Transverse colon (tissue), 4 donors: ENCODE measurements at regions not wholly inside any gene's neighbourhood (a gene's known extent, or its start where the extent isn't known, plus 50 kb on each side); places are given as distances from the start of the nearest gene placed in this dataset.

Experiments used
- DNase-seq: peaks from one replicate; pipeline ENCODE4 v3.0.0-alpha.2; 2019
- H3K27ac ChIP-seq, 4 donors: fragments of 200-600 bp; sonication (generic); 2 replicates each; pipeline ENCODE4 v1.5.1; 2016 to 2018; ENCODE audit warnings: inconsistent platforms in 4 of 4
- H3K27me3 ChIP-seq: fragments of 200-600 bp; sonication (generic); 2 replicates; pipeline ENCODE4 v1.5.1; 2017; ENCODE audit warnings: inconsistent platforms
- H3K36me3 ChIP-seq, 4 donors: fragments of 200-600 bp; sonication (generic); 2 replicates each; pipeline ENCODE4 v1.5.1; 2017 to 2019; ENCODE audit warnings: inconsistent platforms in 4 of 4
- H3K4me1 ChIP-seq, 4 donors: fragments of 200-600 bp; sonication (generic); 2 replicates each; pipeline ENCODE4 v1.5.1; 2017 to 2020; ENCODE audit warnings: inconsistent platforms in 4 of 4
- H3K4me3 ChIP-seq, 4 donors: fragments of 200-600 bp; sonication (generic); 1 replicate in 1 of 4; 2 replicates in 3 of 4; pipeline versions ENCODE4 v1.5.1 to v1.6.1; 2017 to 2019; ENCODE audit warnings: inconsistent platforms in 4 of 4
- H3K9me3 ChIP-seq, 2 donors: fragments of 200-600 bp; sonication (generic); 2 replicates each; pipeline ENCODE4 v1.5.1; 2017 to 2019; ENCODE audit warnings: inconsistent platforms in 2 of 2
- EP300 ChIP-seq: sonication (generic); formaldehyde crosslinking; IDR thresholded peaks from one replicate; pipeline ENCODE4 v1.6.1; 2017; ENCODE audit warnings: antibody characterized with exemption, low read depth
- POLR2A ChIP-seq: fragments of 450-650 bp; IDR thresholded peaks from one replicate; pipeline ENCODE4 v1.6.1; 2016; ENCODE audit warnings: antibody characterized with exemption, mild to moderate bottlenecking, moderate library complexity
- POLR2AphosphoS5 ChIP-seq, 3 donors: sonication (generic); formaldehyde crosslinking; IDR thresholded peaks; one replicate each; pipeline ENCODE4 v1.6.1; 2016; ENCODE audit warnings: antibody characterized with exemption in 3 of 3
- WGBS, 2 donors: methylation state at CpG; one replicate each; pipeline ENCODE4 v1.1.5; 2018; ENCODE audit warnings: low coverage in 1 of 2; 5-methylcytosine and 5-hydroxymethylcytosine counted together
- in situ Hi-C, 4 donors: fragments of 200-750 bp; cut with MboI; loops; one replicate each; pipeline versions ENCODE4 v1.15.0 to v1.15.1; 2017; ENCODE audit warnings: low sequenced_read_pairs in 3 of 4, low pct_ligation_motif_present in 1 of 4, low pct_unique_long_range_greater_than_20kb in 1 of 4
- intact Hi-C: fragments of 100-400 bp; cut with DNase I; formaldehyde crosslinking; loops from one replicate; pipeline ENCODE4 v1.15.1; 2023; ENCODE audit warnings: low total_unique reads
- TF ChIP-seq, protein P1 (sequence below), 5 experiments: fragments of 200-600 bp in 3 of 5; fragments of 450-650 bp in 2 of 5; sonication (generic) in 3 of 5; IDR thresholded peaks; 1 replicate in 2 of 5; 2 replicates in 3 of 5; pipeline ENCODE4 v1.5.1; 2016 to 2017; ENCODE audit warnings: antibody characterized with exemption in 5 of 5, inconsistent platforms in 3 of 5, mild to moderate bottlenecking in 2 of 5, moderate library complexity in 1 of 5

DNA sequence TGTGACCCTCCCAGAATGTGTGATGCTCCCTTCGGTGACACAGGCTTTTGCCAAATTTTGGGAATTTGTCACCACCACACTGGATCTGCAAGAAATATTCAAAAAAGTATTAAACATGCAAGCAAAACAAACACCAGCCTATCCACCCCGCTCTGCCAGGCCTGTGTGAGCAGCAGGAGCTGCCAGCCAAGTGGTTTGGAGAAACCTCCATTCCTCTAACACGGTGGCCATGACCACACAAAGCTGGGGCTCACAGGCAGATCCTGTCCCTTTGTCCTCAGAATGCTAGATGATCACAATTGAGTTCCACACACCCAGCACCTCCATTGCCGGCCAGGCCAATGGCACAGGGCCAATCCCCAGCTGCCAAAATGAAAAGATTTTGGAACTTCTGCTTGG, 261.9 kb upstream of the PPP2R2D start:
- no peak overlapping the region for H3K27ac ChIP-seq
- no peak overlapping the region for H3K4me3 ChIP-seq
- H3K27me3 ChIP-seq, result no peaks in the 10 kb centered on the region
- in situ Hi-C loops, result no loop called here
- TF ChIP-seq, protein P1, sequence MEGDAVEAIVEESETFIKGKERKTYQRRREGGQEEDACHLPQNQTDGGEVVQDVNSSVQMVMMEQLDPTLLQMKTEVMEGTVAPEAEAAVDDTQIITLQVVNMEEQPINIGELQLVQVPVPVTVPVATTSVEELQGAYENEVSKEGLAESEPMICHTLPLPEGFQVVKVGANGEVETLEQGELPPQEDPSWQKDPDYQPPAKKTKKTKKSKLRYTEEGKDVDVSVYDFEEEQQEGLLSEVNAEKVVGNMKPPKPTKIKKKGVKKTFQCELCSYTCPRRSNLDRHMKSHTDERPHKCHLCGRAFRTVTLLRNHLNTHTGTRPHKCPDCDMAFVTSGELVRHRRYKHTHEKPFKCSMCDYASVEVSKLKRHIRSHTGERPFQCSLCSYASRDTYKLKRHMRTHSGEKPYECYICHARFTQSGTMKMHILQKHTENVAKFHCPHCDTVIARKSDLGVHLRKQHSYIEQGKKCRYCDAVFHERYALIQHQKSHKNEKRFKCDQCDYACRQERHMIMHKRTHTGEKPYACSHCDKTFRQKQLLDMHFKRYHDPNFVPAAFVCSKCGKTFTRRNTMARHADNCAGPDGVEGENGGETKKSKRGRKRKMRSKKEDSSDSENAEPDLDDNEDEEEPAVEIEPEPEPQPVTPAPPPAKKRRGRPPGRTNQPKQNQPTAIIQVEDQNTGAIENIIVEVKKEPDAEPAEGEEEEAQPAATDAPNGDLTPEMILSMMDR (IDR thresholded peaks at IDR 0.05), result no peak
- TF ChIP-seq POLR2AphosphoS5 (IDR thresholded peaks at IDR 0.05) (no peak), EP300 (no peak), POLR2A (no peak)
- H3K4me1 ChIP-seq, result no peaks in the 10 kb centered on the region
- no peaks in the 10 kb centered on the region for H3K36me3 ChIP-seq
- peaks cover 0 to 12% of the 10 kb centered on the region in 2 donors for H3K9me3 ChIP-seq
- 76% methylated on average over 4 of the region's 4 CpGs; no CpG with 5 or more reads in 1 of the 2 donors for WGBS, 2 donors
- intact Hi-C loops, result no loop called here
- DNase-seq, result no peak

DNA sequence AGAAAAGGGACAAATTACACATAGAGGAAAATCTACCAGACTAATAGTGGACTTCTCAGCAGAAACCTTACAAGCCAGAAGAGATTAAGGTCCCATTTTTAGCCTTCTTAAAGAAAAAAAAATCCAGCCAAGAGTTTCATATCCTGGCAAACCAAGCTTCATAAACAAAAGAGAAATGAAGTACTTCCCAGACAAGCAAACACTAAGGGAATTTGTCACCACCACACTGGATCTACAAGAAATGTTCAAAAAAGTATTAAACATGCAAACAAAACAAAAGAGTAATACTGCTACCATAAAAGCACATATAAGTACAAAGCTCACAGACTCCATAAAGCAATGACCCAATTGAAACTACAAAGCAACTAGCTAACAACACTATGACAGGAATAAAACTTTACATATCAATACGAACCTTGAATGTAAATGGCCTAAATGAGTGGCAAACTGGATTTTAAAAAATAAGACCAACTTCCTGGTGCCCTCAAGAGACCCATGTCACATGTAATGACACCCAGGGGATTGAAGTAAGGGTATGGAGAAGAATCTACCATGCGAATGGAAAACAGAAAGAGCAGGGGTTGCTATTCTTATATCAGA, 260.7 kb upstream of the PPP2R2D start:
- DNase-seq, result no peak
- peaks cover 0 to 12% of the 10 kb centered on the region in 2 donors for H3K9me3 ChIP-seq
- no peaks in the 10 kb centered on the region for H3K36me3 ChIP-seq
- TF ChIP-seq POLR2AphosphoS5 (IDR thresholded peaks at IDR 0.05) (no peak), POLR2A (no peak), EP300 (no peak)
- TF ChIP-seq, protein P1 (IDR thresholded peaks at IDR 0.05), result no peak
- H3K4me1 ChIP-seq, result no peaks in the 10 kb centered on the region
- intact Hi-C loops (no loop called here), in situ Hi-C loops (no loop called here)
- H3K27ac ChIP-seq, result no peak overlapping the region
- no peaks in the 10 kb centered on the region for H3K27me3 ChIP-seq
- H3K4me3 ChIP-seq, result no peak overlapping the region
- 38% methylated on average over 2 of the region's 2 CpGs; no CpG with 5 or more reads in 1 of the 2 donors for WGBS, 2 donors

DNA sequence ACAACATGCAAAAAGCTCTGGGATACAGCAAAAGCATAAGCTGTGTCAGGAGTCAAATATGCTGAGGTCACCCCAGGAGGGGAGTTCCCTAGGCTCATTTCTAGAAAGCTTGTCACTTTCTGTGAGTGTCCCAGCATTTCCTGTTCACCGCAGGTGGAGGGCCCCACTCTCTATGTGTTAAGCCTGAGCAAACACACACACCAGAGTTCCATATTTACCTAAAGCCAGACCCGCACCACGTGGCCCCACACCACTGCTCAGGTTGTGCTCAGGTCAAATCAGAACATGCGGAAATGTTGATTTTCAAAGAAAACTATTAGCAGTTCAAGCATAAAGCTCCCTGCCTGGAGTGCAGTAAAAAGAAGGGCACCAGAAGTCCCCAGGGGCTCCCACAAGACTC, 259.6 kb upstream of the PPP2R2D start:
- no peaks in the 10 kb centered on the region for H3K4me1 ChIP-seq
- no peak for DNase-seq
- WGBS, 2 donors, result 42% methylated on average over 4 of the region's 4 CpGs; no CpG with 5 or more reads in 1 of the 2 donors
- TF ChIP-seq, protein P1 (IDR thresholded peaks at IDR 0.05), result no peak
- TF ChIP-seq POLR2AphosphoS5 (IDR thresholded peaks at IDR 0.05), result no peak
- no peak for TF ChIP-seq EP300
- TF ChIP-seq POLR2A, result no peak
- H3K27me3 ChIP-seq, result no peaks in the 10 kb centered on the region
- H3K36me3 ChIP-seq, result no peaks in the 10 kb centered on the region
- no peak overlapping the region for H3K4me3 ChIP-seq
- no peak overlapping the region for H3K27ac ChIP-seq
- in situ Hi-C loops (no loop called here), intact Hi-C loops (no loop called here)
- H3K9me3 ChIP-seq, result peaks cover 0 to 12% of the 10 kb centered on the region in 2 donors

DNA sequence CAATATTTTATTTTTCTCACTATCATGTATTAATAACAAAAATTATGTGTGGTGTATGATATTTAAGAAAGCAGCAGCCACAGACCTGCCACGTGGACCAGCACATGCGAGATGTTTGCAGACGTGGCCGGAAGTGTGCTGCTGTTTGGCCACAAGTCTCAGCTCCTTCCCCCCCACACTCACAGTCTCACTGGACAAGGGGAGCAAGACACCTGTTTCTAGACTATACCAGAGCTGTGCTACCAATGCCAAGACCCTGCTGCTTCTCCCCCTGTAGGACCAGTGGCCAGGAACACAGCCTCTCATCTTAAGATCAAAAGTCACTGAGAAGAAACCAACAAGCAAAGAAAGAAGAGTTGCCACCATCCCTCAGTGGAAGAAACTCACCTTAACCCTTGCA, 258.9 kb upstream of the PPP2R2D start:
- no peaks in the 10 kb centered on the region for H3K27me3 ChIP-seq
- H3K36me3 ChIP-seq, result no peaks in the 10 kb centered on the region
- 75 to 86% methylated on average over 4 of the region's 4 CpGs for WGBS, 2 donors
- H3K9me3 ChIP-seq, result peaks cover 0 to 12% of the 10 kb centered on the region in 2 donors
- intact Hi-C loops, result no loop called here
- TF ChIP-seq POLR2AphosphoS5 (IDR thresholded peaks at IDR 0.05) (no peak), EP300 (no peak), POLR2A (no peak)
- TF ChIP-seq, protein P1 (IDR thresholded peaks at IDR 0.05), result no peak
- H3K4me3 ChIP-seq, result no peak overlapping the region
- in situ Hi-C loops, result no loop called here
- DNase-seq, result no peak
- no peak overlapping the region for H3K27ac ChIP-seq
- H3K4me1 ChIP-seq, result no peaks in the 10 kb centered on the region
